IMR-90 (cell line): ENCODE measurements at regions not wholly inside any gene's neighbourhood (a gene's known extent, or its start where the extent isn't known, plus 50 kb on each side); places are given as distances from the start of the nearest gene placed in this dataset.
A peak's percentile ranks its signal among the peaks of the same experiment; 100 is the strongest.

ENCODE experiments used
- ATAC-seq: fragments of 200-7000 bp; cut with Tn5 transposase; 2 replicates; pipeline ENCODE4 v1.9.1; 2020; ENCODE audit warnings: low read depth, mild to moderate bottlenecking, moderate library complexity
- BruUV-seq: library from RNA; stranded (reverse); fragments of 400-500 nt; replicated peaks from 2 replicates; lab custom pipeline; 2021; lab: Mats Ljungman, UMichigan
- CTCF ChIA-PET: fragments of 300-600 bp; formaldehyde crosslinking; extraction: SDS; loops from one replicate; lab custom pipeline; 2021; ENCODE audit warnings: antibody characterized with exemption; lab: Yijun Ruan, JAX
- POLR2A ChIA-PET: fragments of 300-600 bp; sonication (Branson Sonifier 250); formaldehyde crosslinking; loops from one replicate; lab custom pipeline; 2022; ENCODE audit warnings: antibody characterized with exemption; ENCODE audit not compliant: unreplicated experiment; lab: Charles Lee
- DNase-seq: peaks from one replicate; pipeline ENCODE4 v3.0.0; 2013
- H2AFZ ChIP-seq: replicated peaks from 2 replicates; pipeline ENCODE3; 2013; ENCODE audit warnings: low read length, mild to moderate bottlenecking; ENCODE audit not compliant: poor library complexity
- H2AK5ac ChIP-seq: 2 replicates; pipeline ENCODE4 v1.6.1; 2013; ENCODE audit warnings: low read depth, low read length, inconsistent platforms
- H2AK9ac ChIP-seq: replicated peaks from 2 replicates; pipeline ENCODE3; 2013; ENCODE audit warnings: mild to moderate bottlenecking, low read depth, low read length, moderate library complexity; ENCODE audit not compliant: poor library complexity
- H2BK120ac ChIP-seq: 2 replicates; pipeline ENCODE4 v1.6.1; 2013; ENCODE audit warnings: low read depth, low read length, inconsistent platforms
- H2BK15ac ChIP-seq: 3 replicates; pipeline ENCODE4 v1.6.1; 2013; ENCODE audit warnings: low read depth, low read length, inconsistent platforms
- H2BK20ac ChIP-seq: 2 replicates; pipeline ENCODE4 v1.6.1; 2013; ENCODE audit warnings: low read depth, mild to moderate bottlenecking, inconsistent platforms, low read length, moderate library complexity
- H2BK5ac ChIP-seq: 2 replicates; pipeline ENCODE4 v1.6.1; 2013; ENCODE audit warnings: mild to moderate bottlenecking, low read depth, low read length, inconsistent platforms; ENCODE audit not compliant: poor library complexity, severe bottlenecking
- H3K14ac ChIP-seq: replicated peaks from 2 replicates; pipeline ENCODE4 v1.6.1; 2013; ENCODE audit warnings: low read depth, low read length, inconsistent platforms
- H3K18ac ChIP-seq: 2 replicates; pipeline ENCODE4 v1.6.1; 2013; ENCODE audit warnings: low read depth, low read length, control low read depth
- H3K23ac ChIP-seq: 2 replicates; pipeline ENCODE4 v1.6.1; 2013; ENCODE audit warnings: low read depth, low read length, inconsistent platforms
- H3K27ac ChIP-seq: 2 replicates; pipeline ENCODE4 v1.5.1; 2013; ENCODE audit warnings: mild to moderate bottlenecking, control low read depth, low read length; ENCODE audit not compliant: insufficient read depth
- H3K27me3 ChIP-seq: 2 replicates; pipeline ENCODE4 v1.6.1; 2013; ENCODE audit warnings: low read length; ENCODE audit not compliant: control insufficient read depth, insufficient read depth
- H3K36me3 ChIP-seq: 2 replicates; pipeline ENCODE4 v1.6.1; 2013; ENCODE audit warnings: low read length, mixed read lengths; ENCODE audit not compliant: control insufficient read depth, insufficient read depth
- H3K4ac ChIP-seq: 2 replicates; pipeline ENCODE4 v1.6.1; 2013; ENCODE audit warnings: low read depth, low read length, inconsistent platforms
- H3K4me1 ChIP-seq: 2 replicates; pipeline ENCODE4 v1.6.1; 2013; ENCODE audit warnings: low read length, mixed read lengths; ENCODE audit not compliant: control insufficient read depth, insufficient read depth
- H3K4me2 ChIP-seq: 2 replicates; pipeline ENCODE4 v1.6.1; 2013; ENCODE audit warnings: low read depth, mild to moderate bottlenecking, control low read depth, low read length, moderate library complexity
- H3K4me3 ChIP-seq: 2 replicates; pipeline ENCODE4 v1.5.1; 2013; ENCODE audit warnings: low read depth, mild to moderate bottlenecking, control low read depth, low read length, moderate library complexity; ENCODE audit not compliant: insufficient read depth
- H3K56ac ChIP-seq: 2 replicates; pipeline ENCODE4 v1.6.1; 2013; ENCODE audit warnings: low read length, inconsistent platforms; ENCODE audit not compliant: insufficient read depth; ENCODE audit errors: extremely low read depth
- H3K79me1 ChIP-seq, 2 experiments: 2 replicates each; pipeline ENCODE4 v1.6.1; 2013; ENCODE audit warnings: low read length in 2 of 2, inconsistent platforms in 1 of 2, low read depth in 1 of 2
- H3K9ac ChIP-seq: 2 replicates; pipeline ENCODE4 v1.6.1; 2013; ENCODE audit warnings: low read depth, low read length, control low read depth
- H3K9me1 ChIP-seq: 2 replicates; pipeline ENCODE4 v1.6.1; 2013; ENCODE audit warnings: low read length, inconsistent platforms; ENCODE audit not compliant: insufficient read depth
- H3K9me3 ChIP-seq: 2 replicates; pipeline ENCODE4 v1.6.1; 2013; ENCODE audit warnings: low read length; ENCODE audit not compliant: control insufficient read depth, insufficient read depth
- H4K20me1 ChIP-seq: 2 replicates; pipeline ENCODE4 v1.6.1; 2013; ENCODE audit warnings: low read length, inconsistent platforms; ENCODE audit not compliant: insufficient read depth
- H4K5ac ChIP-seq: 2 replicates; pipeline ENCODE4 v1.6.1; 2013; ENCODE audit warnings: mild to moderate bottlenecking, low read depth, low read length, control low read depth
- H4K8ac ChIP-seq, 2 experiments: 2 replicates each; pipeline ENCODE4 v1.6.1; 2013; ENCODE audit warnings: low read depth in 2 of 2, low read length in 2 of 2, control low read depth in 1 of 2, inconsistent platforms in 1 of 2
- H4K91ac ChIP-seq: 2 replicates; pipeline ENCODE4 v1.6.1; 2013; ENCODE audit warnings: low read depth, low read length, inconsistent platforms; ENCODE audit not compliant: insufficient read depth
- CEBPB ChIP-seq: IDR thresholded peaks from 2 replicates; pipeline ENCODE4 v1.6.1; 2012; ENCODE audit warnings: low read depth, low read length, improper control_type of control experiment
- CTCF ChIP-seq: conservative IDR thresholded peaks from 2 replicates; pipeline ENCODE4 v1.5.1; 2012; ENCODE audit warnings: mild to moderate bottlenecking, low read depth, low read length, improper control_type of control experiment
- POLR2A ChIP-seq: IDR thresholded peaks from 2 replicates; pipeline ENCODE4 v1.6.1; 2012; ENCODE audit warnings: mild to moderate bottlenecking, low read depth, low read length
- RAD21 ChIP-seq: IDR thresholded peaks from 2 replicates; pipeline ENCODE4 v1.6.1; 2012; ENCODE audit warnings: low read length, improper control_type of control experiment
- WGBS, 2 experiments: methylation state at CpG; one replicate each; pipeline versions ENCODE4 v1.1.5 to v1.1.7; 2013; ENCODE audit warnings: missing lambda C conversion rate in 2 of 2; ENCODE audit not compliant: insufficient read length in 1 of 2; ENCODE audit errors: extremely low coverage in 2 of 2; 5-methylcytosine and 5-hydroxymethylcytosine counted together
- dilution Hi-C: fragments of 300-500 bp; cut with HindIII; formaldehyde crosslinking; loops from one replicate; pipeline ENCODE4 v1.14.3; 2018; ENCODE audit warnings: low sequenced_read_pairs; ENCODE audit not compliant: unreplicated experiment
- in situ Hi-C: fragments of 300-500 bp; cut with MboI; formaldehyde crosslinking; loops from 3 replicates; pipeline ENCODE4 v1.14.3; 2019; ENCODE audit warnings: low sequenced_read_pairs, inconsistent platforms, mixed read lengths
- intact Hi-C: fragments of 100-400 bp; cut with micrococcal nuclease; formaldehyde crosslinking; loops from 2 replicates; pipeline ENCODE4 v1.10.0; 2022

- in situ Hi-C loops = no loop called here
- CTCF ChIA-PET = interaction anchor here (1.1 kb wide), 1 partner anchor 22 kb away, joined by 3 read pairs; no protein-coding TSS in a partner anchor
Observed at GRCh38 chr2:204072443-204073324, 136.1 kb downstream of the ICOS start.

More at GRCh38 chr2:204072443-204073324, 136.1 kb downstream of the ICOS start:
- Histone ChIP-seq H2AK9ac (no peak overlapping the region), H3K36me3 (no peaks in the 10 kb centered on the region), H3K9me1 (no peaks in the 10 kb centered on the region), H2BK15ac (no peak overlapping the region), H3K9ac (no peak overlapping the region), H3K9me3 (no peaks in the 10 kb centered on the region), H4K8ac (no peak overlapping the region), H3K14ac (no peak overlapping the region), H2BK20ac (no peak overlapping the region), H2BK5ac (no peak overlapping the region), H2AK5ac (no peak overlapping the region), H3K79me1 (no peaks in the 10 kb centered on the region), H3K56ac (no peak overlapping the region), H3K4ac (no peak overlapping the region), H4K5ac (no peak overlapping the region), H2AFZ (no peak overlapping the region), H3K23ac (no peak overlapping the region), H3K27me3 (no peaks in the 10 kb centered on the region; the same call in 1 of the 2 replicates), H4K91ac (no peak overlapping the region), H3K18ac (no peak overlapping the region), H2BK120ac (no peak overlapping the region), H3K4me3 (no peak overlapping the region), H3K27ac (no peak overlapping the region), H4K20me1 (no peaks in the 10 kb centered on the region), H3K4me2 (no peak overlapping the region), H3K4me1 (no peaks in the 10 kb centered on the region)
- no peak for ATAC-seq
- DNase-seq = no peak
- POLR2A ChIA-PET = no interaction called here
- dilution Hi-C loops = no loop called here
- WGBS, 2 experiments = no CpG with 5 or more reads among the region's 8 CpGs
- BruUV-seq = no TSS peak
- intact Hi-C loops = no loop called here
- TF ChIP-seq RAD21 (no peak), CEBPB (no peak), POLR2A (no peak), CTCF (peak; percentile 27; the same call in 1 of the 2 replicates)
